ENCODE measurements at regions not wholly inside any gene's neighbourhood (a gene's known extent, or its start where the extent isn't known, plus 50 kb on each side); places are given as distances from the start of the nearest gene placed in this dataset.
A peak's percentile ranks its signal among the peaks of the same experiment; 100 is the strongest.

GRCh38 chr5:125200866-125201373 lies 454.5 kb upstream of the ZNF608 start:
- H3K4me3 ChIP-seq (ENCODE audit: low read depth, low read length): peak overlapping the region; percentile 49
- no peak for TF ChIP-seq CTCF (IDR thresholded peaks at IDR 0.05; ENCODE audit: insufficient read depth, low read length, missing control alignments)
- POLR2A ChIA-PET: no interaction called here
- CTCF ChIA-PET: interaction anchor here (1.2 kb wide), 1 partner anchor 10 kb away, joined by 3 read pairs; no protein-coding TSS in a partner anchor
- no peak for DNase-seq (ENCODE audit: low read depth, low spot score)

- DNase-seq (ENCODE audit: low read depth, low spot score): no peak
- ChIA-PET CTCF (interaction anchor here (1.2 kb wide), 1 partner anchor 10 kb away, joined by 3 read pairs; no protein-coding TSS in a partner anchor), POLR2A (no interaction called here)
- no peak overlapping the region for H3K4me3 ChIP-seq (ENCODE audit: low read depth, low read length)
- TF ChIP-seq CTCF (IDR thresholded peaks at IDR 0.05; ENCODE audit: insufficient read depth, low read length, missing control alignments): no peak
Measured at GRCh38 chr5:125201446-125202052, 455.1 kb upstream of the ZNF608 start.

- no peak overlapping the region for H3K4me3 ChIP-seq (ENCODE audit: low read depth, low read length)
- CTCF ChIA-PET: no interaction called here
- POLR2A ChIA-PET: no interaction called here
Measured at GRCh38 chr5:125202353-125202752, 455.9 kb upstream of the ZNF608 start.

GRCh38 chr5:125202871-125203438 lies 456.5 kb upstream of the ZNF608 start:
- no peak for TF ChIP-seq CTCF (IDR thresholded peaks at IDR 0.05; ENCODE audit: insufficient read depth, low read length, missing control alignments)
- CTCF ChIA-PET: no interaction called here

More at GRCh38 chr5:125202353-125202752, 455.9 kb upstream of the ZNF608 start:
- no peak for DNase-seq (ENCODE audit: low read depth, low spot score)
- no peak for TF ChIP-seq CTCF (IDR thresholded peaks at IDR 0.05; ENCODE audit: insufficient read depth, low read length, missing control alignments)

GRCh38 chr5:125203912-125204311 lies 457.5 kb upstream of the ZNF608 start:
- DNase-seq (ENCODE audit: low read depth, low spot score): no peak
- POLR2A ChIA-PET: no interaction called here
- H3K4me3 ChIP-seq (ENCODE audit: low read depth, low read length): no peak overlapping the region
- TF ChIP-seq CTCF (IDR thresholded peaks at IDR 0.05; ENCODE audit: insufficient read depth, low read length, missing control alignments): no peak
- CTCF ChIA-PET: no interaction called here

More at GRCh38 chr5:125202871-125203438, 456.5 kb upstream of the ZNF608 start:
- POLR2A ChIA-PET: no interaction called here
- no peak overlapping the region for H3K4me3 ChIP-seq (ENCODE audit: low read depth, low read length)
- DNase-seq (ENCODE audit: low read depth, low spot score): no peak

GRCh38 chr5:125205601-125206225 lies 459.3 kb upstream of the ZNF608 start:
- no peak overlapping the region for H3K4me3 ChIP-seq (ENCODE audit: low read depth, low read length)
- TF ChIP-seq CTCF (IDR thresholded peaks at IDR 0.05; ENCODE audit: insufficient read depth, low read length, missing control alignments): no peak
- ChIA-PET POLR2A (no interaction called here), CTCF (no interaction called here)
- no peak for DNase-seq (ENCODE audit: low read depth, low spot score)
